ENCODE measurements at regions not wholly inside any gene's neighbourhood (a gene's known extent, or its start where the extent isn't known, plus 50 kb on each side); places are given as distances from the start of the nearest gene placed in this dataset.
"Not testable (repeated sequence)": the region's sequence is repeated elsewhere in the genome, so short reads cannot be mapped to it uniquely, and the experiment has no call there.

DNA sequence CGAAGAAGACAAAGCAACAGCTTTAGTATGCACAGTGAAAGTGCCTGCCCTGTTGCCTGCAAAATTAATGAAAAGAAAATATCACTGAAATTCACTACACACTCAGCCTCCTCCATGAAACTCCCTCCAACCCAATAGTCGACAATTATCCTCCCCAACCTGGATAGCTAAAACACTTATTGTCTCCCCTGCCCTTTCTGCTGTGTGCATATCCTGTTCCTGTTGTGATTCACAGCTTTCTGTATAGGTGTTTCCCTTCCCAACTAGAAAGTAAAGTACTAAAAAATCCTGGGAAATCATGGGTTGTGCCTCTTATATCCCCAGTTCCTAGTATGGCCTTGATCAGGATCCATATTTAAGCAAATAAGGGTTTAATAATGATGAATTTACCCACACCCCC, 412.1 kb downstream of the LTN1 start:
- no peak for DNase-seq

DNA sequence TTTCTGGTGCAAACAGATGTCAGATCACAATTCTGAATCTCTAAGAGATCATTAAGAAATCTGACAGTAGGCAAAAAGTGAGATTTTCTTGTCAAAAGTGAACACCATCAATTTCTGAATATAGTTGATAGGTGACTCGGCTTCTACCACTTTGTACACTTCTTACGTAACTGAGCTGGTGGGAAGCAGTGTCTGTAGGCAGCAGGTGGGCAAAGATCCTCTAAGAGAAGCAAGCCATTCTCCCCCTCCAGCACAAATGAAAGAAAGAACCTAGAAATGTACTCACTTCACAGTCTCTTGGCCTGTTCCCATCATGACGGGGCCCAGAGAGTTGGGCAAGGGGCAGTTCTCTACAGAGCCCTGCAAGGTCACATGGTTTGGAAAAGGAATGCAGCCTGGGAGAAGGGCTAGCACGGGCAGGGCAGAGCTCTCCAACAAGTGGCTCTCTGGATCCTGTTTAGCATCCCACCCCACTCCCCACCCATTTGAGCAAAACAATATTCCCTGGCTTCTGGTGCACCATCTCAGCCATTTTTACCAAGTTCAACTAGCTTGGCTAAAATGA, 412.6 kb downstream of the LTN1 start:
- no peak for DNase-seq

DNA sequence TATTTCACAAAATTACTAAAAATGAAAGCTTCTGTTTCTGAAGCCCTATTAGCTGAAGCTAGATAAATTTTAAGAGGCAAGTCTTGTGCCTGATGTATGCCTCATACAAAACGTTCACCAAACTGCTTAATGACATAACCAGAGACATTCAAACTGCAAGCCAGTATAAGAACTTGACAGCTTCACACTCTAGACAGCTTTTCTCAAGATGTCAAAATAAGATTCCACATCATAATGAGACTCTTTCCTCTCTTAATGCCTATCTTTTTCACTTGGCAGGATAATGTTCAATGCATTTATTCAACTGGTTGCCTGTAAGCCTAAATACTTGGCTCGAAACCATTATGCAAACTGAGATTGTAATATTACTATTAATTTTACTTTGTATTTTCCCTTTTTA, 424.0 kb downstream of the LTN1 start:
- no peak for DNase-seq

DNA sequence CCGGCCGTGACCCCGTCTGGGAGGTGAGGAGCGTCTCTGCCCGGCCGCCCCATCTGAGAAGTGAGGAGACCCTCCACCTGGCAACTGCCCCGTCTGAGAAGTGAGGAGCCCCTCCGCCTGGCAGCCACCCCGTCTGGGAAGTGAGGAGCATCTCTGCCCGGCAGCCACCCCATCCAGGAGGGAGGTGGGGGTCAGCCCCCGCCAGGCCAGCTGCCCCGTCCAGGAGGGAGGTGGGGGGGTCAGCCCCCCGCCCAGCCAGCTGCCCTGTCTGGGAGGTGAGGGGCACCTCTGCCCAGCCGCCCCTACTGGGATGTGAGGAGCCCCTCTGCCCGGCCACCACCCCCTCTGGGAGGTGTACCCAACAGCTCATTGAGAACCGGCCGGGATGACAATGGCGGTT, 428.7 kb downstream of the LTN1 start:
- not testable (repeated sequence) for DNase-seq

DNA sequence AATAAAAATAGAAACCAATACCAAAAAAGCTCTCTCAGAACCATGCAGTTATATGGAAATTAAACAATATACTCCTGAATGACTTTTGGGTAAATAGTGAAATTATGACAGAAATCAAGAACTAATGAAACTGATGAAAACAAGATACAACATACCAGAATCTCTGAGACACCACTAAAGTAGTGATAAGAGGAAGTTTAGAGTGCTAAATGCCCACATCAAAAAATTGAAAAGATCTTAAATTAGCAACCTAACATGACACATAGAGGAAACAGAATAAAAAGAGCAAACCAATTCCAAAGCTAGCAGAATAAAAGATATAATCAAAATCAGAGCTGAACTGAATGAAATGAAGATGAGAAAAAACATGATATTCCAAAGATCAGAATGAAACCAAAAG, 430.9 kb downstream of the LTN1 start:
- DNase-seq: no peak

DNA sequence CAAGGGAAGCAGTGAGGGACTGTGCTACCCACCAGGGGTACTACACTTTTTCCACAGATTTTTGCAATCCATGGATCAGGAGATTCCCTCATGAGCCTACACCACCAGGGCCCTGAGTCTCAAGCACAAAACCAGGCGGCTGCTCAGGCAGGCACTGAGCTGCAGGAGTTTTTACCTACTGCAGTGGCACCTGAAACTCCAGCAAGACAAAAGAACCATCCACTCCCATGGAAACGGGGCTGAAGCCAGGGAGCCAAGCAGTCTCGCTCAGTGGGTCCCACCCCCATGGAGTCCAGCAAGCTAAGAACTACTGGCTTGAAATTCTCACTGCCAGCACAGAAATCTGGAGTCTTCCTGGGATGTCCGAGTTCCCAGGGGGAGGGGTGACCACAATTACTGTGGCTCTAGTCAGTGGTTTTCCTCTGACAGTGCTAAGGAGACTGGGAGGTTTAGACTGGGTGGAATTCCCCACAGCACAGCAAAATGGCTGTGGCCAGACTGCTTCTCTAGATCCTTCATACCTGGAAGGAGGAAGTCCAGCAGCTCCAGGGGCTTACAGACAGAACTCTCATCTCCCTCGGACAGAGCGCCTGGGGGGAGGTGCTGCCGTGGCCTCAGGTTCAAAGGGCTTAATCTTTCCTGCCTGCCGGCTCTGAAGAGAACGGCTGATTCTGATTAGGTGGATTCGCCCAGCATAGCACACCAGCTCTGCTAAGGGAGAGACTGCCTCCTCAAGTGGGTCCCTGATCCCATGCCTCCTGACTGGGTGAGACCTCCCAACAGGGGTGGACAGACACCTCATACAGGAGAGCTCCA, 437.8 kb downstream of the LTN1 start:
- DNase-seq: no peak

DNA sequence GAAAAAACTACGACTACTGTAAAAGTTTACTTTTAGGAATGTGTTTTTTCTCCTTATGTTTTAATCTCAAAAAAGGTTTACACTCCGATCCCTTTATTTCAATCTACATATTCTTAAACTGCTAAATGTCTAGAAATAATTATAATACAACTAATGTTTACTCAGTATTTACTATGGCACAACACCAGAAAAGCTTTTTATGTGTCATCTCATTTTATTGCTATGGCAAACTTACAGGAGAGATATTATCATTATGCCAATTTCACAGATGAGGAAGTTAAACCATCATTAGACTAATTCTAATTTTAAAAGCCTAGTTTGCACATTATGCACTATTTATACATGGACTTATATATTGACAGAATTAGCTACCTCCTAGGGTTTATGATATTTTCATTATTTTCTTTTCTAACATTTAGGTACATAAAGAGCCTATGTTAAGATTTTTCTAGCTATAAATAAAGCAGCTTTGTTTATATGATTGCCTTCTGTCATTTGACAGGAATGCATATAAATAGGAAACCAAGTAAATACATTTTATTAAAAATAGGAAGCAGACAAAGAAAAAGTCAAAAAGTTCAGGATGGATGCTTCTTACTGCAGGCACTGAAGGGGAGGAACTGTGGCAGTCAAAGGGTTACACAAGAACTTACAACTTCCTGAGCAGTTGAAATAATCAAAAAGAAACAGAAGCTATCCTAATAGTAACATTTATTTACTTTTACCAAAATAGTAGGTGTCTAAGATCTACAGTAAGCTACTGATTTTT, 442.4 kb downstream of the LTN1 start:
- DNase-seq: no peak

DNA sequence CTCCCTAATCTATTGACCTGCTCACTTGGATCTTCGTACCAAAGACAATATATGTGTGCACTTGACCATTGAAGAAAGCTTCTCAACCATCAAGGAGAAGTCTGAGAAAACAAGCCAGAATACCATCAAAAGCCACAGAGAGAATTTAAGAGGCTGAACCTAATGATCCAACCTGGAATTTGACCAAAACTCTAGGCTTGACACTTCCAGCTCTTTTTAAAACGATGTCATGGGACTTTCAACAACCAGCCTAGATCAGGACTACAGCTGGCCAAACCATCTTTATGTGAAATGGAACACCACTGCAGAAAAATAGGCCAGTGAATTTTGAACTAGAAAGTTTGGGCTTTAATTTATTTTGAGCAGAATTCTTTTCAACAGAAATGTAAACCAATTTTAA, 444.4 kb downstream of the LTN1 start:
- no peak for DNase-seq

DNA sequence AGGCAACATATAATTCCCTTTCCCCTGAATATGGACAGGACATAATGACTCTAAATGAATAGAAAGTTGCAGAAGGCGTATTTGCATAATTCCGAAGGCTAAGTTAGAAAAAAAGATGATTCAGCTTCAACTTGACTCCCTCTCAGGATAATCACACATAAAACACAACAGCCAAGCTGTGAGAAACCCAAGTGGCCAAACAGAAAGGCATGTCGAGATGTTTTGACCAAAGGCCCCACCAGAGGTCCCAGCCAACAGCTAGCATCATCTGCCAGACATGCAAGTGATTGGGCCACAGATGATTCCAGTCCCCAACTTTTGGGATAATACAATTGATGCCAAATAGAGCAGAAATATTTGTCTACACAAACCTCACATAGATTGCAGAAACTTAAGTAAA, 444.9 kb downstream of the LTN1 start:
- no peak for DNase-seq

DNA sequence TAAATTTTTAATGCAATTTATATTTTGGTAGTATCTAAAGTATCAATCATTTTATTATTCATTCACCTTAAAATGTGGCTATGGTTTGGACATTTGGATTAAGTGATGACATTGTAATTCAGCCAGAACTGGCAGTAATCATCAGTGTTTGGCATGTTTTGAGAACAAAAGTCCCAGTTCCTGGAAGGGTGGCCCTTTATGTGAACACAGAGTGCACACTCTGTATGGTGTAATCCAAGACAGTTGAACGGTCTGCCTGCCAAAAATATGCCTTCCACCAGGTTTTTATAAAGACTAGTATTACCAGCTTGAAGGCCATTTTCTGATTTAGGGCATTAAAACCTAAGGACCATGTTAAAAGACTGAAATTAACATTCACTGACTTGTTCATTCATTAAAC, 448.7 kb downstream of the LTN1 start:
- no peak for DNase-seq

DNA sequence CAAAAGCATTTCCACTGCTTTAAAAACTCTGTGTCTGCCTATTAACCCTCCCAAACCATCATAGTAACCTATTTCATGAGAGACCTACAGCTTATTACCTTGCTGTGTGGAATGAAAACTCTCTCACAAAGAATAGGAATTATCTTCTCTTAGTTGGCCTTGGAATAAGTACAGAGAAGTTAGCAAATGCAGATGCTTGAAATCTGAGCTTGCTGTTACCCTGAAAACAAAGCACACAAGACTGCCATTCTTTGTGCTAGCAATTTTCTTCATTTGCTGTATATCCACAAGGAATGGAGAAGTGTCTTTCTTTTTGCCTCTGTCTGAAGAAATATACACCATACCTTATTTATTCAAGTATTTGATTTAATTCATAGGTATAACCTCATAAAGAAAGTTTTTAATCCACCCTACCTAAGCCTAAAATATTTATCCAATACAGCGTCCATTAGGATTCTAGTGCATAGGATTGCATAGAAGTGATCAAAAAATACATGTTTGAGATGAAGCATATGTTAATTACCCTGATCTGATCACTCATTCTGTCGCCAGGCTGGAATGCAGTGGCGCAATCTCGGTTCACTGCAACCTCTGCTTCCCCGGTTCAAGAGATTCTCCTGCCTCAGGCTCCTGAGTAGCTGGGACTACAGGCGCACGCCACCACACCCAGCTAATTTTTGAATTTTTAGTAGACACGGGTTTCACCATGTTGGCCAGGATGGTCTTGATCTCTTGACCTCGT, 451.1 kb downstream of the LTN1 start:
- no peak for DNase-seq

DNA sequence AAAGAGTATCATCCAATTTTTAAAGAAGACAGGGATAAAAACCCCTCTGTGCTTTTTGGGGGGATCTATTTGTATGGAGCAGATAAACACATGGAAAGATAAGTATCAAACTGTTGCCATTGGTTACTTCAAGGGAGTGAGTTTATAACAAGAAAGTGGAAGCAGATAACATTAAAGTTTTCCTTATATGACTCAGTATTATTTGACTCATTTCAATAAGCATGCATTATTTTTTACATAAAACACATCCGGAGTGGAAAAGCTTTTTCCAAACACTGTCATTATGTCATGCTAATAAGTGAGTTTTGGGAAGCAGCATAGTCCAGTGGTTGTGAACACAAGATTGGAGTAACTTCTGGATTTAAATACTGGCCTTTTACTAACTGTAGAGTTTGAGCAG, 452.2 kb downstream of the LTN1 start:
- no peak for DNase-seq

DNA sequence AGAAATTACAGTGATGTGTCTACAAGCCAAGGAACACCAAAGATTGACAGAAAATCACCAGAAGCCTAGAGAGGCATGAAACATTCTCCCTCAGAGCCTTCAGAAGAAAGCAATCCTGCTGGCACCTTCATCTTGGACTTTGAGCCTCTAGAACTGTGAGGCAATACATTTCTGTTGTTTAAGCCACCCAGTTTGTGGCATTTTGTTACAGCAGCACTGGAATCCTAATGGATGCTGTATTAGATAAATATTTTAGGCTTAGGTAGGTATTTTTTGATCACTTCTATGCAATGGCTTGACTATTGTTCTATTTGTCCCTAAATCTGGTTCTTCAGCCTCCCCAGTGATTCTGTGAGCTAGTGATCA, 453.1 kb downstream of the LTN1 start:
- DNase-seq: no peak

DNA sequence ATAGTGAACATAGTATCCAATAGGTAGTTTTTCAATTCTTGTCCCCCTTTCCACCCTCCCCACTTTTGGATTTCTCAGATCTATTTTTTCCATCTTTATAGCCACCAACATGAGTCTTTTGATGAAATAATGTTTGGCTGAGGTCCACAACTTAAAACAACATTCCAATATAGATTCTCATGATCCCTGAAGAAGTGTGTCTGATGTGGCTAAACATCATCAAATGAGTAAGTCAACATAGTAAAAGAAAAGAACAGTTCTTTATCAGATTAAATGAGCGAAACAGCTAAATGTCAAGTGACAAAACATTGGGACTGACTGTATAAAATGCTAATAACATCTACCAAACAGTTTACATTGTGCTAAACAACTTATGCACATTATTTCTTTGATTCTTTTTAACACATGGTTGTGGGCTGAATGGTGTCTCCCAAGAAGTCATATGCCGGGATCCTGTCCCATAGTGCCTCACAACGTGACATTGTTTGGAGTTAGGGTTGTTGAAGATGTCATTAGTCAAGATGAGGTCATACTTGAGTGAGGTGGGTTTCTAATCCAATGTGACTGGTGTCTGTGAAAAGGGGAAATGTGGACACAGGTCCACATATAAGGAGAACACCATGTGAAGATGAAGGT, 453.6 kb downstream of the LTN1 start:
- DNase-seq: no peak

DNA sequence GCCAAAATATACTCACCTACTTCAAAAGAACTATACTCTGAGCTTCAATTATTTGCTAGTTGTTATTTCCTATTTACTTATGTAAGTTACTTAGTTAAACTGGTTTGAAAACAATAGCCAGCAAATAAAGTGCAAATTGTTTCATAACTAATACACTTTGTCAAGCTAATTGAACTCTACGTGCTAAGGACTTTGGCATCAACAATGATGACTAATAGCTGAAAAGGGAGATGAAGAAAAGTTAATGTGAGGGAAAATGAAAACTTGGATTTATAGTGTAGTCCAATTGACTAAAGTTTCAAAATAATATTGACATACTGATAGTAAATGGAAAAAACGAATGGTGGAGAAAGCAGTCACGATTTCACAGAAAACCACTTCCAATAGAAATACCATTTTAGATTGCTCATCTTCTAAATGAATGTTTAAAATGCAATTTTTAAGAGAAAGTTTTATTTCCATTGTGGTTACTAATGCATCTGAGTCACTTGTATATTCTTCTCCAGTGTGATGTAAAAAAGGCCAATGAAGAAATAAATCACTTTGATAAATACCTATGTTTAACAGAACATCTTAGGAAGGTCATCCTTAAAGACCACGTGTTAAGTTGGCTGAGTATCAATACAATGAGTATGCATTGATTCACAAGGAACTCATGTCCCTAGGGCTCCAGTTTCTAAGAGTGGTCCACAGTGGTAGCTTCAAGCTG, 455.2 kb downstream of the LTN1 start:
- DNase-seq: no peak

DNA sequence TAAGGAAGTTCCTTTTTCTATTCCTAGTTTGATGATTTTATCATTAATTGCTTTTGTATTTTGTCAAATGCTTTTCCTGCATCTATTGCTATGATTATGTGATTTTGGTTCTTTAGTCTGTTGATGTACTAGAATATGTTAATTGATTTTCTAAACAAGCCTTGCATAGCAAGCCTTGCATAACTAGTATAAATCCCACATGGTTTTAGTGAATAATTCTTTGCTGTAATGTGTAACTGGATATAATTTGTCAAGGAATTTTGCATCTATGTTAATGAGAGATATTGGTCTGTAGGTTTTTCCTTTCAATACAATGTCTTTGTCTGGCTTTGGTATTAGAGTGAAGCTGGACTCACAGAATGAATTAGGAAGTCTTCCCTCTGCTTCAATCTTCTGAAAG, 460.2 kb downstream of the LTN1 start:
- no peak for DNase-seq

DNA sequence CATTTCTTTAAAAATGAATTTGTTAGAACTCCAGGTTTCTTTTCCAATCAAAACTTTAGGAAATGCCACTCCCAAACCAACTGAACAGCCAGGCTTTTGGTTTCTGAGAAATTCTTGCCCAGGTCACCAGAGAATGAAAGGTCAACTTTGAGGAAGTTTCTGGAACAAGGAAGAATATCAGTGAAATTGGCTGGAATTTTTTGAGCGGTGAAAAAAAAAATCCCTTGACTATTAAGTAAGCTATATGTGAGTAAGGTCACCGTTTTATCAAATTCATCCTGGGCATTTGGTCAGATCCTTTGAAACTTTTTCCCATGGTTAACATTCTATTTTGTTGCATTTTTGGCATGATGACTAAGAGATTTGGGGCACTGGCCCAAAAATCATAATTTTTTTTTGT, 469.3 kb downstream of the LTN1 start:
- DNase-seq: no peak

DNA sequence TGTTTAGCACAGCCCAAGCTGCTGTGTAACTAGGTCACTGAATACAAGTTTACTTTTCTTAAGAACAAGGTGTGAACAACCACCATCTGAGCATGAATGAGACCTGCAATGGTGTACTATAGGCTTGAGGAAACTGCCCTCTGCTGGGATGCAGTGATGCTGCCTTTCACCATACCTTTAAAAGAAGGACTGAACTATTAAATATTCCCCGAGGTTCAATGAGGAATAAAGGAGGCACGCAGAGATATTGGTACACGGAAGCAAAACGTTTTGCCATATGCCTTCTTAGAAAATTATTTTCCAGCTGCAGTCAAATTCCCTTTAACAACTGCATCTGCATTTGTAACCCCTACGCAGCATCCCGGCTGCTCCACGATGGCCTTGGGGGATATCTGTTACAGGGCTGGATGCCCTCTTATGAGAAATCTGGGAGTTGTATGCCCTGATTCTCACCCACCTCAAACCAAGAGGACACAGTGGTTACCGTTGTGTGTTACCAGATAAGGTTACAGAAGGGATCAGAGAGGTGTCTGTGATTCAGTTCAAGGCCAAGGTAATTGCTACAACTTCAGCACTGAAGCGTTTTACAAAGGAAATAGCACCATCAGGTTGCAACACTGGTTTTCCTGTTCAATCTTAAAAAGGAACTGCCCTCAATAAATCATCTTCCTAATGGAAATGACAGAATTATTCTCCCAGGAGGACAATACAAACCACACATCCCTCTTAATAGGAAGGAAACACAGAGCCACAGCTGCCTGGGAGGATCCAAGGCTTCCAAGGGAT, 470.5 kb downstream of the LTN1 start:
- DNase-seq: no peak

DNA sequence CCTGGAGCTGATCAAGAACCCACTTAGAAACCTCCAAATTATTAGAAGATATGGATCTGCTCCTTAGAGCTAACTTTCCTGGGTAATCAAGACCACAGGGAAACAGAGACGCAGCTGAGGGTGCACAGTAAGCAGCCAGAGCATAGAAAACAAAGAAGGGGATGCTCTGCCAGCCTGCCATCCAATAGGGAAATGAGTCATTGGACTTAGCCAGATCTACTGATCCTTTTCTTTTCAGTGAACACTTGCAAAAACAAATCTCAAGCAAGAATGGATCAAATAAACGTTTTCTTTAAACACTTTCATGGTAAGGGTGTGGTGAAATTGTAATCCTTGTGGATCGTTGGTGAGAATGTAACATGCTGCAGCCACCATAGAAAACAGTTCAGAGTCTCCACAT, 474.0 kb downstream of the LTN1 start:
- no peak for DNase-seq

DNA sequence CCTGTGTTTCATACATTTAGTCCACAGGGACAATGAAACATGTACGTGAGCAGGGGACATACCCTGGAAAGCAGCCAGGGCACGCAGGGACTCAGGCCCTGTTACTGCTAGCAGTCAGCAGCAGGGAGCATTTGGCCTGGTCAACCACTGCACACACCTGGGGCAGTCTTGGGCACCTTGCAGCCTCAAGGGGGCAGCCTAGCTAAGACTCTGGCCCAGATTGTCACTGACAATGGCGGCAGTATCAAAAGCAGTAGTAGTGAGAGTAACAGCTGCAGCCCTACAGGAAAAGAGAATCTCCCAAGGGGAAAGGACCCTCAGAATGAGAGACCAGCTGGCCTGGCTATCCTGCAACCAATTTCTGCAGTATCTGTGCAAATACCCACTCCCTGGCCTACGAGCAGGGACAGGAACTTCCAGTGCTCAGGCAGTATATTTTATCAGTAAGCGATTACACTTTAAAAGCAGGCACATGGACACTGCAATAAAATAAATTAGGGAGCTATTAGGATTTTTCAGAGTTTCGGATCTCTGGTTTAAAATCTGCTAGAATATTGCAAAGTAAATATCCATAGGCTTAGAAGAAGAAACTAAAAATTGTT, 475.6 kb downstream of the LTN1 start:
- DNase-seq: peak; percentile 28 to 29

DNA sequence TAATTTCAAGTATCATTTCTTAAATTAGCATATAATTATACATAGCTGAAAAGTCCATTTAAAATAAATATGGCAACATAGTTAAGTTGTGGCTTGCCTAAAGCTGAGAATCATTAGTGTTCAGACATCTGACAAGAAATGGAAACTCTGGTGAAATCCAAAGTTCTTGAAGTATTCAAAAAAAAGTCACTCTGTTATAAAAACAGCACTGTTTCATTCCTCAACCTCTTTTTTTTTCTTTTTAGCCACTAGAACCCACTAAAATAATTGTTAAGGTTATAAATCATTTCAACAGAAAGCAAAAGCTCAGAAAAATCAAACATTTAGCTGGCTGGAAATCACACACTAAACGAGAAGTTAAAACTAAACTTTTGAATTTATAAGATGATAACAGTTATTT, 476.7 kb downstream of the LTN1 start:
- DNase-seq: no peak

All from AML-193 (cell line).